Right lobe of liver (tissue), 6 donors: ENCODE measurements at regions not wholly inside any gene's neighbourhood (a gene's known extent, or its start where the extent isn't known, plus 50 kb on each side); places are given as distances from the start of the nearest gene placed in this dataset.
"Not testable (repeated sequence)": the region's sequence is repeated elsewhere in the genome, so short reads cannot be mapped to it uniquely, and the experiment has no call there.

Experiments
- ATAC-seq, 4 donors: fragments of 200-7000 bp; cut with Tn5 transposase; one replicate each; pipeline ENCODE4 v1.9.1; 2020; ENCODE audit warnings: mild to moderate bottlenecking in 4 of 4, moderate library complexity in 4 of 4
- DNase-seq, 3 donors: peaks; one replicate each; pipeline ENCODE4 v3.0.0-alpha.2; 2020
- H3K27ac ChIP-seq, 3 donors: fragments of 200-600 bp; one replicate each; pipeline ENCODE4 v1.8.0; 2022
- H3K27me3 ChIP-seq, 2 donors: fragments of 200-600 bp; one replicate each; pipeline ENCODE4 v1.8.0; 2022
- H3K36me3 ChIP-seq, 4 donors: fragments of 200-600 bp; sonication (generic) in 1 of 4; one replicate each; pipeline versions ENCODE4 v1.5.1 to v1.8.0; 2017 to 2022; ENCODE audit warnings: control low read depth in 1 of 4
- H3K4me1 ChIP-seq, 4 donors: fragments of 200-600 bp; sonication (generic) in 1 of 4; one replicate each; pipeline versions ENCODE4 v1.5.1 to v1.8.0; 2017 to 2022; ENCODE audit warnings: control low read depth in 1 of 4
- H3K4me3 ChIP-seq, 3 donors: fragments of 200-600 bp; one replicate each; pipeline ENCODE4 v1.8.0; 2022
- H3K9me3 ChIP-seq, 4 donors: fragments of 200-600 bp; sonication (generic) in 1 of 4; one replicate each; pipeline versions ENCODE4 v1.5.1 to v1.8.0; 2017 to 2022; ENCODE audit warnings: control low read depth in 1 of 4
- POLR2A ChIP-seq: fragments of 450-650 bp; IDR thresholded peaks from one replicate; pipeline ENCODE4 v1.6.1; 2017; ENCODE audit warnings: antibody characterized with exemption, mild to moderate bottlenecking
- WGBS: methylation state at CpG from one replicate; pipeline ENCODE4 v1.1.6; 2018; ENCODE audit warnings: low coverage, low lambda C conversion rate; ENCODE audit not compliant: insufficient coverage; ENCODE audit errors: missing lambda C conversion rate; 5-methylcytosine and 5-hydroxymethylcytosine counted together
- intact Hi-C, 2 donors: fragments of 100-400 bp; cut with DNase I; formaldehyde crosslinking; loops; one replicate each; pipeline versions ENCODE4 v1.11.2 to v1.14.1; 2022
- TF ChIP-seq, protein P1 (sequence below), 4 donors: fragments of 200-600 bp in 3 of 4; fragments of 450-650 bp in 1 of 4; IDR thresholded peaks; one replicate each; pipeline versions ENCODE4 v1.5.1 to v1.8.0; 2016 to 2022; ENCODE audit warnings: antibody characterized with exemption in 4 of 4, mild to moderate bottlenecking in 2 of 4
- donor health status: DM: no; HTN: yes; CAD: no.
- donor health status: DM: no; HTN: no; CAD: no.
- donor health status: DM: no; HTN: no; CAD: no.
- donor health status: DM: no; HTN: yes; CAD: no.
- donor health status: DM: no; HTN: yes; CAD: no.

GRCh38 chr2:175679728-175680127 is 322.3 kb downstream of the LNPK start:
- DNase-seq (no peak), ATAC-seq (no peak)
- Histone ChIP-seq H3K9me3 (no peaks in the 10 kb centered on the region), H3K27me3 (no peaks in the 10 kb centered on the region), H3K36me3 (no peaks in the 10 kb centered on the region), H3K4me3 (no peak overlapping the region), H3K4me1 (no peaks in the 10 kb centered on the region), H3K27ac (no peak overlapping the region)
- intact Hi-C loops = loop anchor here (10.0 kb wide), 2 partner anchors 395 to 405 kb away; partner anchors contain the start of gene EVX2 (in 1 of the 2)
- WGBS = 33% methylated on average over 2 of the region's 2 CpGs
- no peak for TF ChIP-seq POLR2A
- TF ChIP-seq, protein P1, sequence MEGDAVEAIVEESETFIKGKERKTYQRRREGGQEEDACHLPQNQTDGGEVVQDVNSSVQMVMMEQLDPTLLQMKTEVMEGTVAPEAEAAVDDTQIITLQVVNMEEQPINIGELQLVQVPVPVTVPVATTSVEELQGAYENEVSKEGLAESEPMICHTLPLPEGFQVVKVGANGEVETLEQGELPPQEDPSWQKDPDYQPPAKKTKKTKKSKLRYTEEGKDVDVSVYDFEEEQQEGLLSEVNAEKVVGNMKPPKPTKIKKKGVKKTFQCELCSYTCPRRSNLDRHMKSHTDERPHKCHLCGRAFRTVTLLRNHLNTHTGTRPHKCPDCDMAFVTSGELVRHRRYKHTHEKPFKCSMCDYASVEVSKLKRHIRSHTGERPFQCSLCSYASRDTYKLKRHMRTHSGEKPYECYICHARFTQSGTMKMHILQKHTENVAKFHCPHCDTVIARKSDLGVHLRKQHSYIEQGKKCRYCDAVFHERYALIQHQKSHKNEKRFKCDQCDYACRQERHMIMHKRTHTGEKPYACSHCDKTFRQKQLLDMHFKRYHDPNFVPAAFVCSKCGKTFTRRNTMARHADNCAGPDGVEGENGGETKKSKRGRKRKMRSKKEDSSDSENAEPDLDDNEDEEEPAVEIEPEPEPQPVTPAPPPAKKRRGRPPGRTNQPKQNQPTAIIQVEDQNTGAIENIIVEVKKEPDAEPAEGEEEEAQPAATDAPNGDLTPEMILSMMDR (IDR thresholded peaks at IDR 0.05) = no peak

DNA sequence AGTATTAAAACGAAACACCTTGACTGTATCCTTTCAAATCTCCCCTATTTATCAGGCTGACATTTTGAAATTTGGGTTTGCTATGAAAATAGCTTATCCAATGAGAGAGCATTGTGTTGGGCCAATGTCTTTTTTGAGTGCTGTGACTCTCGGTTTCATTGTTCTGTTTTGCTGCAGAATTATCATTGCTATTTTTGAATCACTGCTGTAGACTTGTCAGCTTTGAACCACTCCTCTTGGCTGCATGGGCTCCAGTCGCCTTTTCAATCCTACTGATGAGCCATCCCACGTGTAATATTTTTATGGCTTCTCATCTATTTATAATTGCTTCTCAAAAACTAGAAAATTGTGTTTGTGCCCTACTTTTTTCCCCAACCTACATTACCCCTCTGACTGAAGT is 322.8 kb downstream of the LNPK start:
- Histone ChIP-seq H3K27ac (no peak overlapping the region), H3K27me3 (no peaks in the 10 kb centered on the region), H3K4me1 (no peaks in the 10 kb centered on the region), H3K9me3 (no peaks in the 10 kb centered on the region), H3K36me3 (no peaks in the 10 kb centered on the region), H3K4me3 (no peak overlapping the region)
- TF ChIP-seq, protein P1 (IDR thresholded peaks at IDR 0.05) = no peak
- 66% methylated on average over 4 of the region's 4 CpGs for WGBS
- ATAC-seq (no peak), DNase-seq (no peak)
- intact Hi-C loops = no loop called here

DNA sequence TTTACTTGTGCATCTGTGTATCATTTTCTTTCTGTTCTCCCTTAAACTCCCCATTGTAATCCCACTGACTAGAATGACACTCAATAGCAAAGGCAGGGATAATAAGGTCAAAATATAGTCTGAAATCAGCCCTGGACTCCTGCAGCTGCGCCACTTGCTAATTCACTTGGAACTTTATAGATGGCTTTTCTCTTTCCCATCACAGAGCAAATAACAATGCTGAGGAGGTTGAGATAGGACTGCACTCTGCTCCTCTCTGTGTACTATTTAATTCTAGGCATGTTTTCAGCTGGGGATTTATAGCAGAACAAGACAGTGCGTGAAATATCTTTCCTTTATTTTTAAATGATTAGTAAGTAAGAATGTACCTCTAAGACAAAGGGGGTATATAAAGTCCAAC is 324.2 kb downstream of the LNPK start:
- H3K27ac ChIP-seq = no peak overlapping the region
- ATAC-seq = no peak
- no peak overlapping the region for H3K4me3 ChIP-seq
- no peaks in the 10 kb centered on the region for H3K9me3 ChIP-seq
- intact Hi-C loops = no loop called here
- TF ChIP-seq, protein P1 (IDR thresholded peaks at IDR 0.05) = no peak
- TF ChIP-seq POLR2A = no peak
- H3K27me3 ChIP-seq = no peaks in the 10 kb centered on the region
- WGBS = 82% methylated on average over 2 of the region's 2 CpGs
- DNase-seq = no peak
- H3K4me1 ChIP-seq = no peaks in the 10 kb centered on the region
- H3K36me3 ChIP-seq = no peaks in the 10 kb centered on the region

DNA sequence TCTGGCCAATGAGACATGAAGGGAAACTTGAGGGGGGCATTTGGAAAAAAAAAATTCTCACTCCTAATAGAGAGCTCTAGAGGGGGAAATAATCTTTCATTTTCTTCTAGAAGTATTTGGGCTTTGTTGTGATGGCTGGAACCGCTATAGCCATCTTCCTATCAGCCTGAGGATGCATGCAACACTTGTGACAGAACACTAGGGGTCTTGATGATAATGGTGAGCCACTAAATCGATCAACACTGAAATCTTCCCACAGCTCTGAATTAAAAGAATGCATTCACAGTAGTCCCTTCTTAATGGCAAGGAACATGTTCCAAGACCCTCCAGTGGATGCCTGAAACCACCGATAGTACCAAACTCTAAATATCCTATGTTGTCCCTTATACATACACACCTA is 325.3 kb downstream of the LNPK start:
- H3K27ac ChIP-seq = no peak overlapping the region
- no peak for TF ChIP-seq POLR2A
- TF ChIP-seq, protein P1 (IDR thresholded peaks at IDR 0.05) = no peak
- intact Hi-C loops = no loop called here
- ATAC-seq (no peak), DNase-seq (no peak)
- H3K36me3 ChIP-seq = no peaks in the 10 kb centered on the region
- H3K4me1 ChIP-seq = no peaks in the 10 kb centered on the region
- no peaks in the 10 kb centered on the region for H3K27me3 ChIP-seq
- WGBS = 83% methylated on average over 3 of the region's 3 CpGs
- H3K9me3 ChIP-seq = no peaks in the 10 kb centered on the region
- no peak overlapping the region for H3K4me3 ChIP-seq

DNA sequence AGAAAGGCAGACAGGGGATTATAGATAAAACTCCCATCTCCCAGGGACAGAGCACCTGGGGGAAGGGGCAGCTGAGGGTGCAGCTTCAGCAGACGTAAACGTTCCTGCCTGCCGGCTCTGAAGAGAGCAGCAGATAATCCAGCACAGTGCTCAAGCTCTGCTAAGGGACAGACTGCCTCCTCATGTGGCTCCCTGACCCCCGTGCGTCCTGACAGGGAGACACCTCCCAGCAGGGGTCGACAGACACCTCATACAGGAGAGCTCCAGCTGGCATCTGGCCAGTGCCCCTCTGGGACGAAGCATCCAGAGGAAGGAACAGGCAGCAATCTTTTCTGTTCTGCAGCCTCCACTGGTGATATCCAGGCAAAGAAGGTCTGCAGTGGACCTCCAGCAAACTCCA is 333.3 kb downstream of the LNPK start:
- intact Hi-C loops, H3K27ac ChIP-seq, H3K36me3 ChIP-seq, DNase-seq, H3K4me1 ChIP-seq, ATAC-seq, H3K4me3 ChIP-seq, H3K9me3 ChIP-seq, H3K27me3 ChIP-seq: not testable (repeated sequence)
- 56% methylated on average over 3 of the region's 7 CpGs for WGBS
